ENCODE measurements at regions not wholly inside any gene's neighbourhood (a gene's known extent, or its start where the extent isn't known, plus 50 kb on each side); places are given as distances from the start of the nearest gene placed in this dataset.
"Not testable (repeated sequence)": the region's sequence is repeated elsewhere in the genome, so short reads cannot be mapped to it uniquely, and the experiment has no call there.

DNA sequence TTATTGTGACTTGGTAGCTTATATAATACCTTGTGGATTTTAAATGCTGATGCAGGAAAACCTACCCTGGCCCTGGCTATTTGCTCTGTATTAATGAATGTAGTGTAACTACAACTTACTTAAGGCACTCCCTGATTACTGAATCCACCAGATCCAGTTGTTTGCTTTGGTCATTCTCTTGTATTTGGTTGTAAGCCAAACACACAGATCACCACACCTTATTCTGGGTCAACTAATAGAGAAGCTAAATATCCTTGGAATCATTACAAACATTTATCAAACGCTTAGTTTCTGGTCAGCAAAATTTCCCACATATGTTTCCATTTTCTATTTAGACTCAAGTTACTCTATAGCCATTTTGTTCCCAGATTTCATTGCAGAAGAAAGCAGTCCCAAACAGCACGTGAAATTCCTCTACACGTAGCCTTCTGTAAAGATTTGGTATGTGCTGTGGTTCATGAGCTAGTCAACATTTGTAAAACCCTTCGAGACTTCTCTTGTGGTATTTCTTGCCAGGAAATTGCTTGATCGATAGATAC is 322.6 kb downstream of the MEX3B start:
- DNase-seq (ENCODE audit: low spot score), result no peak

GRCh38 chr15:81716468-81716867 is 329.4 kb downstream of the MEX3B start:
- not testable (repeated sequence) for DNase-seq (ENCODE audit: low spot score)

DNA sequence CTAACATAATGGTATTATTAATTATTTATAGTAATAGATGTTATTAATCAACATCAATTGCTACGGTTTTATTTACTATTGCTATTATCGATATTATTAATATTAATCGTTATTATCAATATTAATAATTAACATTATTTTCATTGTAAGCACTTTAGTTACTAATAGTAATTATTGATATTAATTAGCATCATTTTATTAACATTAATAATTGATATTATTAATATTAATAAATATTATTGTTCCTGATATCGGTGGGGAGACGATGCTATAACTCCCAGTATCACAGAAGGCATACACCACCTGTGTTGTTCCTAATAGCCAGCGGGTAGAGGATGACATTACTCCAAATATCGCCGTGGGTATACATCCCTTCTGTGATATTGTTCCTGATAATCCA is 335.5 kb downstream of the MEX3B start:
- no peak for DNase-seq (ENCODE audit: low spot score)

DNA sequence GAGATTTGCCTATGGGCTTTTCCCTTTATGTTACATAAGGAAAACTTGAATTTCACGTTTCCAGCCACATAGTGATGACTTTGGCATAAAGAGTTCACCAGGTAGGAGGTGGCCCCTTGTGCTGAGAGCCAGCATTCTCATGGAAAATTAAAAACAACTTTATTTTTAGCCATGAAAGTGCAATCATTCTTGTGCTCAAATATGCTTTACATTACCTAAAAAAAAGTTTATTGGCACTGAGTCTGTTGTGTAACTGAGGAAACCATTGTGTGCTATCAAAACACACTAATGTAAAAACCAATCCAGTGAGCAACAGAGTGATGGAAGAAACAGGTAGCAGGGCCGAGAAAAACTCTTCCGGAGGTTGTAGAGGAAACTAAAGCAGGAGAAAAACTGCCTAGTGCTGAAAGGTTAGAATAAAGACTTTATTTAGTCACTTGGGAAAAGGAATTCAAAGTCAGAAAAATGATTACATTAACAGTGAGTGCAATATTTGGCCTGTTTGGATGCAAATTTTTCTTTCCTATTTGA is 332.9 kb upstream of the TMC3 start:
- DNase-seq (ENCODE audit: low spot score), result not testable (repeated sequence)

- not testable (repeated sequence) for DNase-seq (ENCODE audit: low spot score)
Observed at GRCh38 chr15:81705727-81706126, 331.7 kb upstream of the TMC3 start.

GRCh38 chr15:81686021-81686420 is 312.0 kb upstream of the TMC3 start:
- no peak for DNase-seq (ENCODE audit: low spot score)

- no peak for DNase-seq (ENCODE audit: low spot score)
Observed at GRCh38 chr15:81685237-81685636, 311.2 kb upstream of the TMC3 start.

DNA sequence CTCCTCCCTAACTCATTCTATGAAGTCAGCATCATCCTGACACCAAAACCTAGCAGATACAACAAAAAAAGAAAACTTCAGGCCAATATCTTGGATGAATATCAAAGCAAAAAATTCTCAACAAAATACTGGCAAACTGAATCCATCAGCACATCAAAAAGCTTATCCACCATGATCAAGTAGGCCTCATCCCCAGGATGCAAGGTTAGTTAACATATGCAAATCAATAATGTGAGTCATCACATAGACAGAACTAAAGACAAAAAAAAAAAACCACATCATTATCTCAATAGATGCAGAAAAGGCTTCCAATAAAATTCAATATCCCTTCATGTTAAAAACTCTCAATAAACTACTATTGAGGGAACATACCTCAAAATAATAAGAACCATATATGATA is 306.8 kb upstream of the TMC3 start:
- no peak for DNase-seq (ENCODE audit: low spot score)

GRCh38 chr15:81666839-81667238 is 292.8 kb upstream of the TMC3 start:
- no peak for DNase-seq (ENCODE audit: low spot score)

DNA sequence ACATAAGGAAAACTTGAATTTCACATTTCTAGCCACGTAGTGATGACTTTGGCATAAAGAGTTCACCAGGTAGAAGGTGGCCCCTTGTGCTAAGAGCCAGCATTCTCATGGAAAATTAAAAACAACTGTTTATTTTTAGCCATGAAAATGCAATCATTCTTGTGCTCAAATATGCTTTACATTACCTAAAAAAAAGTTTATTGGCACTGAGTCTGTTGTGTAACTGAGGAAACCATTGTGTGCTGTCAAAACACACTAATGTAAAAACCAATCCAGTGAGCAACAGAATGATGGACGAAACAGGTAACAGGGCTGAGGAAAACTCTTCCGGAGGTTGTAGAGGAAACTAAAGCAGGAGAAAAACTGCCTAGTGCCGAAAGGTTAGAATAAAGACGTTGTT is 287.0 kb upstream of the TMC3 start:
- no peak for DNase-seq (ENCODE audit: low spot score)

GRCh38 chr15:81653259-81653658 is 279.2 kb upstream of the TMC3 start:
- DNase-seq (ENCODE audit: low spot score), result no peak

- no peak for DNase-seq (ENCODE audit: low spot score)
Observed at GRCh38 chr15:81645470-81645869, 271.5 kb upstream of the TMC3 start.

DNA sequence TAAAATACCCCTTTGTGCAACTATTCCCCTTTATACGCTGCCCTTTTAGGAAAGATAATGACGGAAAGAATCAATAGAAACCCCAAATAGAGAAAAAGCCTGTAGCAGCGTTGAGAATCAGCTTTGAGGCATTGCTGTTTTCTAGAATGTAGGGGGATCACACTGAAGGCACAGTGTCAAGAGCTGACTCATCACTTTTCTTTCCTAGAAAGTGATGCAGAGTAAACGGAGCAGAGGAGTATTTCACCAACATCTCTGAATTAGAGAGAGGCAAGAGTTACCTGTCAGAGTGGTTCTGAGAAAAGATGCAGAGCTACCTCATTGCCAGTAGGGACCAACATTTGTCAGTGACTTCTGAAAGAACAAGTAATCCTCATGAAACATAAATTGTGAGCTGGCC is 269.8 kb upstream of the TMC3 start:
- DNase-seq (ENCODE audit: low spot score), result no peak

- no peak for DNase-seq (ENCODE audit: low spot score)
Observed at GRCh38 chr15:81642451-81642990, 268.5 kb upstream of the TMC3 start.

DNA sequence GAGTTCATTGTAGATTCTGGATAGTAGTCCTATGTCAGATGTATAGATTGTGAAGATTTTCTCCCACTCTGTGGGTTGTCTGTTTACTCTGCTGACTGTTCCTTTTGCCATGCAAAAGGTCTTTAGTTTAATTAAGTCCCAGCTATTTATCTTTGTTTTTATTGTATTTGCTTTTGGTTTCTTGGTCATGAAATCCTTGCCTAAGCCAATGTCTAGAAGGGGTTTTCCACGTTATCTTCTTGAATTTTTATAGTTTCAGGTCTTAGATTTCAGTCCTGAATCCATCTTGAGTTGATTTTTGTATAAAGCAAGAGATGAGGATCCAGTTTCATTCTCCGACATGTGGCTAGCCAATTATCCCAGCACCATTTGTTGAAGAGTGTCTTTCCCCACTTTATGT is 262.1 kb upstream of the TMC3 start:
- not testable (repeated sequence) for DNase-seq (ENCODE audit: low spot score)

DNA sequence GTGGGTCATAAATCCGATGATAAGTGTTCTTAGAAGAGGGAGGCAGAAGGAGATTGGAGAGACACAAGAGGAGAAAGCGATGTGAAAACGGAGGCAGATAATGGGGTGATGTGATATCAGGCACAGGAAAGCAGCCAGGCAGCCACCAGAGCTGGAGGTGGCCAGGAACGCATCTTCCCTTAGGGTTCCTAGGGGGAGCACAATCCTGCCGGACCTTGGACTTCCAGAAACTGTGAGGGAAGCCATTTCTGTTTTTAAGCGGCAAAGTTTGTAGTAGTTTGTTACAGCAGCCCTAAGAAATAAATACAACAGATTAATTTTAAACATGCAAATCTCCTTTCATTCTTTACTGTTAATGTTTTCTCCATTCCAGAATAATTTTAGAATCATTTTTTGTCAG is 259.9 kb upstream of the TMC3 start:
- no peak for DNase-seq (ENCODE audit: low spot score)

GRCh38 chr15:81625896-81626295 is 251.9 kb upstream of the TMC3 start:
- no peak for DNase-seq (ENCODE audit: low spot score)

DNA sequence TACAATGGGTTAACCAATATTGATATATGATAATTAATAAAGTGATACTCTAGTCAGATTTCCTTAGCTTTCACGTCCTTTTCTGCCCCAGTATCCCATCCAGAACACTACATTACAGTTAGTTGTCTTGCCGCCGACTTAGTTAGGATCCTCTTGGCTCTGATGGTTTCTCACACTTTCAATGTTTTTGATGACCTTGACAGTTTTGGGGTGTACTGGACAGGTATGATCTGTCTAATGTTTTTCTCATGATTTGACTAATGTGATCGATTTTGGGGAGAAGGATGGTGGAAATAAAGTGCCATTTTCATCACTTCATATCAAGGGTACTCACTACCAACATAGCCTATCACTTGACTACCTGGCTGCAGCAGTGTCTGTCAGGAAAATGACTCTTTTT is 245.0 kb upstream of the TMC3 start:
- no peak for DNase-seq (ENCODE audit: low spot score)

- no peak for DNase-seq (ENCODE audit: low spot score)
Observed at GRCh38 chr15:81612631-81613030, 238.6 kb upstream of the TMC3 start.

GRCh38 chr15:81611679-81612078 is 237.7 kb upstream of the TMC3 start:
- no peak for DNase-seq (ENCODE audit: low spot score)

DNA sequence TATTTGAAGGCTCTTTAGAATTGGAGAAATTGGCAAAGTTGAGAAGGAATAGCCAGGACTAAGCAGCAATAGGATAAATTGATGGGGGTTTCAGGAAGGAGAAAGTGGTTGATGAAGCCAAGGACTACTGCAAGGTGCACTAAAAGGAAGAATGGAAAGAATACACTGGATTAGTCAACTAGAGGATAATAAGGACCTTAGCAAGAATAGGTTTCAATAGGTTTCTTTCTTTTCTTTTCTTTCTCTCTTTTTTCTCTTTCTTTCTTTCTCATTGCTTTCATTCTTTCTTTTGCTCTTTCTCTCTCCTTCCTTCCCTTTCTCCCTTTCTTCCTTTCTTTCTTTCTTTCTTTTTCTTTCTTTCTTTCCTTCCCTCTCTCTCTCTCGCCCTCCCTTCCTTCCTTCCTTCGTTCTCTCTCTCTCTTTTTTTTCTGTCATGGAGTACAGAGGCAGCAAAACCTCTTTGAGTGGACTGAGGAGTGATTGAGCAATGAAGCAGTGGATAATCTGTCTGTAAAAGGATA is 234.4 kb upstream of the TMC3 start:
- no peak for DNase-seq (ENCODE audit: low spot score)

DNA sequence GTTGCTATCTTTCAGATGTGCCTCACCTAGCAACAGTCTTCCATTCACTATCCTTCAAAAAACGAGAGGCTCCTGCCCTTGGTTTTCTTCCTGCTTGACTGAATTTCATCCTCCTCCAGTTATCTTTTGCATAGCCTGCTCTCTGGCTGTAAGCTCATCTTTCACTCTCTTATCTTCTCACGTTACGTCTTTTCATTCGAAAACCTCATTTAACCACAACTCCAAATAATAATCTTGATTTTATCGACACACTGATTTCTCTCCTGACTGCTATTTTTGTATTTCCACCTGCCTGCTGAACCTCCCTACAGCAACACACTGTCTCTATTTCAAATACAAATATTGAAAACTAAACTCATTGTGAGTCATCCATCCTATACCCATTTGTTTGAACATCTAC is 230.7 kb upstream of the TMC3 start:
- DNase-seq (ENCODE audit: low spot score), result no peak

- DNase-seq (ENCODE audit: low spot score), result no peak
Observed at GRCh38 chr15:81596159-81596865, 222.3 kb upstream of the TMC3 start.

Data from CD4-positive, alpha-beta T cell treated with Interleukin-2 at 100 ng/mL for 4 hours (primary cell).